ENCODE measurements at regions not wholly inside any gene's neighbourhood (a gene's known extent, or its start where the extent isn't known, plus 50 kb on each side); places are given as distances from the start of the nearest gene placed in this dataset.

GRCh38 chr12:46610754-46611153, 215.0 kb downstream of the SLC38A4 start:
- in situ Hi-C loops (cut with HindIII; ENCODE audit: low sequenced_read_pairs) = no loop called here
- no peak overlapping the region for H3K4me3 ChIP-seq (ENCODE audit: low read depth, low read length)
- DNase-seq (ENCODE audit: low read depth, low spot score) = no peak
- no peak for TF ChIP-seq CTCF (IDR thresholded peaks at IDR 0.05; ENCODE audit: low read depth, low read length)

GRCh38 chr12:46609674-46610073, 216.1 kb downstream of the SLC38A4 start:
- TF ChIP-seq CTCF (IDR thresholded peaks at IDR 0.05; ENCODE audit: low read depth, low read length) = no peak
- in situ Hi-C loops (cut with HindIII; ENCODE audit: low sequenced_read_pairs) = no loop called here
- H3K4me3 ChIP-seq (ENCODE audit: low read depth, low read length) = no peak overlapping the region
- DNase-seq (ENCODE audit: low read depth, low spot score) = no peak

- TF ChIP-seq CTCF (IDR thresholded peaks at IDR 0.05; ENCODE audit: low read depth, low read length) = no peak
- DNase-seq (ENCODE audit: low read depth, low spot score) = no peak
- no peak overlapping the region for H3K4me3 ChIP-seq (ENCODE audit: low read depth, low read length)
- in situ Hi-C loops (cut with HindIII; ENCODE audit: low sequenced_read_pairs) = no loop called here
These were observed 216.5 kb downstream of the SLC38A4 start for GRCh38 chr12:46609273-46609623.

GRCh38 chr12:46608431-46609272, 217.1 kb downstream of the SLC38A4 start:
- TF ChIP-seq CTCF (IDR thresholded peaks at IDR 0.05; ENCODE audit: low read depth, low read length) = no peak
- peak; percentile 71 for DNase-seq (ENCODE audit: low read depth, low spot score)
- in situ Hi-C loops (cut with HindIII; ENCODE audit: low sequenced_read_pairs) = no loop called here

GRCh38 chr12:46604684-46605083, 221.1 kb downstream of the SLC38A4 start:
- in situ Hi-C loops (cut with HindIII; ENCODE audit: low sequenced_read_pairs) = no loop called here
- no peak overlapping the region for H3K4me3 ChIP-seq (ENCODE audit: low read depth, low read length)
- TF ChIP-seq CTCF (IDR thresholded peaks at IDR 0.05; ENCODE audit: low read depth, low read length) = no peak
- DNase-seq (ENCODE audit: low read depth, low spot score) = no peak

More at GRCh38 chr12:46608431-46609272, 217.1 kb downstream of the SLC38A4 start:
- H3K4me3 ChIP-seq (ENCODE audit: low read depth, low read length) = no peak overlapping the region

- DNase-seq (ENCODE audit: low read depth, low spot score) = no peak
- TF ChIP-seq CTCF (IDR thresholded peaks at IDR 0.05; ENCODE audit: low read depth, low read length) = no peak
- in situ Hi-C loops (cut with HindIII; ENCODE audit: low sequenced_read_pairs) = no loop called here
- no peak overlapping the region for H3K4me3 ChIP-seq (ENCODE audit: low read depth, low read length)
These were observed 221.9 kb downstream of the SLC38A4 start for GRCh38 chr12:46603776-46604456.

Data from astrocyte of the spinal cord (primary cell).